ENCODE measurements at regions not wholly inside any gene's neighbourhood (a gene's known extent, or its start where the extent isn't known, plus 50 kb on each side); places are given as distances from the start of the nearest gene placed in this dataset.

DNA sequence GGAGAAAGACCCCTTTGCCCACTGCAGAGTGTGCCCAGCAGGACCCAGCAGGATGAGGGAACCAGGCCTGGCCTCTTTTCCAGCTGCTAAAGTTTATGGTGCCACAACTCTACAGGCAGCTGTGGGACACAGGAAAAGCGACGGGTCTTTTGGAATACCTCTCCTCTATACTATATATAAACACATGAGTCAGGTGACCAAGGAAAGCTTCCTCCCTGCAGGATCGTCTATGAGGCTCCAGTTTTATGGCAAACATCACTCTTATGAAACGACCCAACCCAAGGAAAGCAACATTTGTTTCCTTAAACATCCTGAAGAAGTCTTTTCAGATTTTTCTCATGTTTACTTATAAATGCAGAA lies 102.8 kb upstream of the AKIP1 start:
- H3K9me3 ChIP-seq: no peaks in the 10 kb centered on the region
- no peak for DNase-seq
- H3K4me3 ChIP-seq (replicated peaks in 1 of 3): peak overlapping the region in 1 of 3 donors; percentile 3
- TF ChIP-seq POLR2A (IDR thresholded peaks at IDR 0.05) (no peak), CTCF (IDR thresholded peaks at IDR 0.05) (no peak)
- H3K4me1 ChIP-seq: peaks cover 43 to 81% of the 10 kb centered on the region in 2 donors
- H3K27me3 ChIP-seq: no peaks in the 10 kb centered on the region
- intact Hi-C loops (cut with DNase I): loop anchor here (10.0 kb wide), 1 partner anchor 113 kb away; no protein-coding TSS in a partner anchor
- whole genome bisulfite sequencing, 2 donors: 35 to 61% methylated on average over 4 of the region's 4 CpGs
- H3K36me3 ChIP-seq: no peaks in the 10 kb centered on the region
- peak overlapping the region; percentile 20 to 93 (median 35) for H3K27ac ChIP-seq

GRCh38 chr11:8809241-8809938 lies 101.6 kb upstream of the AKIP1 start:
- Histone ChIP-seq H3K4me1 (peaks cover 43 to 83% of the 10 kb centered on the region in 2 donors), H3K27me3 (no peaks in the 10 kb centered on the region), H3K27ac (peak overlapping the region; percentile 79 to 93 (median 89)), H3K36me3 (no peaks in the 10 kb centered on the region), H3K4me3 (replicated peaks in 1 of 3) (peak overlapping the region in 2 of 3 donors; percentile 18 to 49), H3K9me3 (no peaks in the 10 kb centered on the region)
- DNase-seq: no peak
- no peak for TF ChIP-seq POLR2A (IDR thresholded peaks at IDR 0.05)
- no peak for TF ChIP-seq CTCF (IDR thresholded peaks at IDR 0.05)
- intact Hi-C loops (cut with DNase I): loop anchor here (10.0 kb wide), 1 partner anchor 115 kb away; no protein-coding TSS in a partner anchor
- WGBS, 2 donors: 43 to 55% methylated on average over 7 of the region's 7 CpGs

DNA sequence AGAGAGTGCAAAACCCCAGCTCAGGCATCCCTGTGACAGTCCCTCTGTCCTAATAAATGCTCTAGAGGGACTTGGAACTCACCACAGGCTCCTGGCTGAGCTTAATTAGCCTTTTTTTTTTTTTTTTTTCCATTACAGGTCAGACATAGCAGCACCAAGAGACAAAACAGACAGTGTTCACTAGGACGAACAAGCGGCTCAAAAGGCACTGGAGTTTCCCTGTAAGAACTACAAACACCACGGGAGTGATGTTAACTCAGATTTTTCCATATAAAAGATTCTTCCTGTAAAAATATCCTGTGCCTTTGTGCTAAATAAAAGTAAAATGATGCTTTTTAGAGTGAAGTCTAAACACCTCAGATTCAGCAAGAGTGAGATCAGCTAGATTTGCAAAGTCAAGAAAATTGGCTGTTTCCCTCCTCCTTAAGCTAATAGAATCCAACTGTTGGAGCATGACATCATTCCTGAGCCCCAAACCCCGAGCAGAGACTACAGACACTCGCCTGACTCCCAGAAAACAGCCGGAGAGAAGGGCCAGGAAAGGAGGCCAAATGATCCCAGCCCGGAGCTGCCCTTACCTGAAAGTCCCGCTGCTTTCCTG lies 101.0 kb upstream of the AKIP1 start:
- Histone ChIP-seq H3K27ac (peak overlapping the region; percentile 79 to 93 (median 89)), H3K27me3 (no peaks in the 10 kb centered on the region), H3K4me1 (peaks cover 43 to 83% of the 10 kb centered on the region in 2 donors), H3K36me3 (no peaks in the 10 kb centered on the region), H3K4me3 (replicated peaks in 1 of 3) (peak overlapping the region; percentile 18 to 49 (median 37)), H3K9me3 (no peaks in the 10 kb centered on the region)
- TF ChIP-seq POLR2A (IDR thresholded peaks at IDR 0.05): no peak
- TF ChIP-seq CTCF (IDR thresholded peaks at IDR 0.05): no peak
- 6% methylated on average over 8 of the region's 8 CpGs for WGBS, 2 donors
- no peak for DNase-seq
- intact Hi-C loops (cut with DNase I): loop anchor here (10.0 kb wide), 1 partner anchor 115 kb away; no protein-coding TSS in a partner anchor

DNA sequence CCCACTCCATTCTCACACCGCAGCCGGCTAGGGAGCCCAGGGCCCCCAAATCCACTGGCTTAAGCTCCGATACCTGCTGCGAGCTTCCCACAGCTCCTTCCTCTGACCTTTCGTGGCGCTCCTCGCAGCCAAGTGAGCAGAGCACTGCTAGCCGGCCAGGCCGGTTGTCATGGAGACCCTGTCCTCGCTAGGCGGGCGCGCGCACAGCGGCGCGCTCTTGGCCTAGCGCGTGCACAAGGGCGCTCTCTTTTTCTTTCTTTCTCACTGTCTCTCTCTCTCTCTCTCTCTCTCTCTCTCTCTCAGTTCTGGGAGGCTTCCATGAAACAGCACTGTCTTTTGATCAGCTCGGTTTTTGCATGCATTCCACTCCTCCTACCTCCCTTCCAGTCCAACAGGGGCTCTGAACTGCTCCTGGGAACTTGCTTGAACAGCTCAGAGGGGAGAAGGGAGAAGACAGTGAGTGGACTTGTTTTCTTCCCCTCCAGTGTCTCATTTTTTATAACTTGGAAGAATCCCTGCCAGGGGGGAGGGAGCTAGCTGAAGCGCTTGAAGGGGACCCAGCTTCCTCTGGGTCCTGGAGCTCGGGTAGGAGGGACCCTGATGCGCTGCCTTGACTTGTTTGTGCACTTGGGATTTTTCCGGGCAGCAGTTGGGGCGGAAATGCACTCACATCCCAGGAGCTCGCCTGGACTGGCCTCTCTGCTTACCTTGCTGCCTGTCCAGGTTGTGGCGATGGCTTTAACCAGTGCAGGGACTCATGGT lies 100.3 kb upstream of the AKIP1 start:
- no peaks in the 10 kb centered on the region for H3K27me3 ChIP-seq
- H3K27ac ChIP-seq: peak overlapping the region; percentile 79 to 93 (median 89)
- H3K4me3 ChIP-seq (replicated peaks in 1 of 3): peak overlapping the region; percentile 18 to 49 (median 37)
- H3K9me3 ChIP-seq: no peaks in the 10 kb centered on the region
- no peaks in the 10 kb centered on the region for H3K36me3 ChIP-seq
- intact Hi-C loops (cut with DNase I): no loop called here
- DNase-seq: peak; percentile 86 to 88
- TF ChIP-seq CTCF (IDR thresholded peaks at IDR 0.05): peak in 2 of 6 experiments; percentile 6 to 20
- peak in 1 of 2 donors; percentile 85 for TF ChIP-seq POLR2A (IDR thresholded peaks at IDR 0.05)
- 10 to 15% methylated on average over 28 of the region's 28 CpGs for WGBS, 2 donors
- peaks cover 40 to 78% of the 10 kb centered on the region in 2 donors for H3K4me1 ChIP-seq
